ENCODE measurements at regions not wholly inside any gene's neighbourhood (a gene's known extent, or its start where the extent isn't known, plus 50 kb on each side); places are given as distances from the start of the nearest gene placed in this dataset.

- no peak for TF ChIP-seq CTCF (IDR thresholded peaks at IDR 0.05)
- no peak for TF ChIP-seq EZH2 (IDR thresholded peaks at IDR 0.05; ENCODE audit: borderline replicate concordance, insufficient read depth, low read depth, low read length, poor library complexity, severe bottlenecking)
These were observed 217.6 kb downstream of the KBTBD8 start for GRCh38 chr3:67215690-67216089.
